Lower leg skin (tissue), 3 donors: ENCODE measurements at regions not wholly inside any gene's neighbourhood (a gene's known extent, or its start where the extent isn't known, plus 50 kb on each side); places are given as distances from the start of the nearest gene placed in this dataset.

Source experiments
- POLR2A ChIP-seq, 2 donors: fragments of 450-650 bp; IDR thresholded peaks; one replicate each; pipeline ENCODE4 v1.6.1; 2016 to 2017; ENCODE audit warnings: antibody characterized with exemption in 2 of 2, mild to moderate bottlenecking in 1 of 2, moderate library complexity in 1 of 2
- TF ChIP-seq, protein P1 (sequence below), 3 donors: fragments of 450-650 bp; IDR thresholded peaks; one replicate each; pipeline ENCODE4 v1.5.1; 2016; ENCODE audit warnings: antibody characterized with exemption in 3 of 3, mild to moderate bottlenecking in 3 of 3, moderate library complexity in 2 of 3

DNA sequence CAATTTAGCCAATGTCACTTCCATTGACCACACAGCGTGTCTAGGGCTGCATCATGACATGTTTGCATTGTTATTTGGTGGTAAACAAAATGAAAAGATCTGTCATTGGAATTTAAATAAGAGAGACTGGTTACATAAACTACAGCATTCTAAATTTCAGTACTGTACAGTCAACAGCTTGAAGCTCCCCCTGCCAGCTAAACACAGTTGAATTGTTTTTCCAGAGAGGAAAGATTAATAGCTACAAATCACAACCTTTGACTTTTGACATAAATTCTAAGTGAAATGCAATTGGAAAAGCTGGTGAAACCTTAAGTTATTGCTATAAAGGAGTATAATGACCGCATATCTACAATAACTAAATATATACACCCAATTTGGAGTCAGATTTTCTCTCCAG lies 1600.0 kb upstream of the ACVR2A start:
- TF ChIP-seq POLR2A (IDR thresholded peaks at IDR 0.05), result no peak
- TF ChIP-seq, protein P1, sequence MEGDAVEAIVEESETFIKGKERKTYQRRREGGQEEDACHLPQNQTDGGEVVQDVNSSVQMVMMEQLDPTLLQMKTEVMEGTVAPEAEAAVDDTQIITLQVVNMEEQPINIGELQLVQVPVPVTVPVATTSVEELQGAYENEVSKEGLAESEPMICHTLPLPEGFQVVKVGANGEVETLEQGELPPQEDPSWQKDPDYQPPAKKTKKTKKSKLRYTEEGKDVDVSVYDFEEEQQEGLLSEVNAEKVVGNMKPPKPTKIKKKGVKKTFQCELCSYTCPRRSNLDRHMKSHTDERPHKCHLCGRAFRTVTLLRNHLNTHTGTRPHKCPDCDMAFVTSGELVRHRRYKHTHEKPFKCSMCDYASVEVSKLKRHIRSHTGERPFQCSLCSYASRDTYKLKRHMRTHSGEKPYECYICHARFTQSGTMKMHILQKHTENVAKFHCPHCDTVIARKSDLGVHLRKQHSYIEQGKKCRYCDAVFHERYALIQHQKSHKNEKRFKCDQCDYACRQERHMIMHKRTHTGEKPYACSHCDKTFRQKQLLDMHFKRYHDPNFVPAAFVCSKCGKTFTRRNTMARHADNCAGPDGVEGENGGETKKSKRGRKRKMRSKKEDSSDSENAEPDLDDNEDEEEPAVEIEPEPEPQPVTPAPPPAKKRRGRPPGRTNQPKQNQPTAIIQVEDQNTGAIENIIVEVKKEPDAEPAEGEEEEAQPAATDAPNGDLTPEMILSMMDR (IDR thresholded peaks at IDR 0.05), result no peak
